HG03378 (cell line): ENCODE measurements at regions not wholly inside any gene's neighbourhood (a gene's known extent, or its start where the extent isn't known, plus 50 kb on each side); places are given as distances from the start of the nearest gene placed in this dataset.
"Not testable (repeated sequence)": the region's sequence is repeated elsewhere in the genome, so short reads cannot be mapped to it uniquely, and the experiment has no call there.

Experiments
- ATAC-seq: cut with Tn5 transposase; IDR thresholded peaks from one replicate; pipeline ENCODE4 v1.9.1; 2021; ENCODE audit warnings: mild to moderate bottlenecking, moderate library complexity; ENCODE audit not compliant: unreplicated experiment

DNA sequence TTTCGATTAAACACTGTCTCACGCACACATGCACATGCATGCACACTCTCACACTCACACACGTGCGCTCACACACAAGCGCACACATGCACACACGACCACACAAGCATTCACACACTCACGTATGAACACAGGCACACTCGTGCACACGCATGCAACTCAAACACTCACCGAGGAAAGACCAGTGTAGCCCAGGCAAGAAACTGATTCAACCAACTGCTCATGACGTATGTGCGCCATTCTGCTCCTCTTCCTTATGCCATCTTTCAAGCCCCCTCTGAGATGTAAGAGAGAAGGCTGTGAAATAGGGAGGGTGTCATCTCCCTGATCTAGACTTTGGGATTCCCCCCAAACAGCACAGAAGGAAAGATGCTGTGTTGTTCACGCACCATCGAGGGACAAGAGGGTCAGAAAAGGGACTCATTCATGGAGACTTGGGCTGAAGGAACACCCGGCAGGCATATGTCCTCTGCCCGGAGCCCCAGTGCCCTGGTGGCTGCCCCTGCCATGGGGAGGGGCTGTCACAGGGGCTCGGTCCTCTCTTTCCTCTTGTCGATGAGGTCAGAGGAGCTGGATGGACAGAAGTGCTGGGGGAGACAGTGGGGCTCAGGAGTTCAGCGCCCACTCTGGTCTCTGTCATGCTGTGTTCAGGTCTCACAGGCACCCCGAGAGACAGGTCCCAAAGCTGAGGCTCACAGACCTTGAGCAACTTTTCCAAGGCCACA, 130.1 kb upstream of the SHH start:
- no peak for ATAC-seq

GRCh38 chr7:155941688-155942087, 129.4 kb upstream of the SHH start:
- no peak for ATAC-seq

- ATAC-seq = no peak
Observed at GRCh38 chr7:155939350-155939749, 127.1 kb upstream of the SHH start.

- ATAC-seq = no peak
Observed at GRCh38 chr7:155938129-155938528, 125.9 kb upstream of the SHH start.

GRCh38 chr7:155935726-155936125, 123.5 kb upstream of the SHH start:
- no peak for ATAC-seq

- ATAC-seq = no peak
Observed at GRCh38 chr7:155935005-155935557, 122.8 kb upstream of the SHH start.

GRCh38 chr7:155932324-155932723, 120.1 kb upstream of the SHH start:
- ATAC-seq = not testable (repeated sequence)

DNA sequence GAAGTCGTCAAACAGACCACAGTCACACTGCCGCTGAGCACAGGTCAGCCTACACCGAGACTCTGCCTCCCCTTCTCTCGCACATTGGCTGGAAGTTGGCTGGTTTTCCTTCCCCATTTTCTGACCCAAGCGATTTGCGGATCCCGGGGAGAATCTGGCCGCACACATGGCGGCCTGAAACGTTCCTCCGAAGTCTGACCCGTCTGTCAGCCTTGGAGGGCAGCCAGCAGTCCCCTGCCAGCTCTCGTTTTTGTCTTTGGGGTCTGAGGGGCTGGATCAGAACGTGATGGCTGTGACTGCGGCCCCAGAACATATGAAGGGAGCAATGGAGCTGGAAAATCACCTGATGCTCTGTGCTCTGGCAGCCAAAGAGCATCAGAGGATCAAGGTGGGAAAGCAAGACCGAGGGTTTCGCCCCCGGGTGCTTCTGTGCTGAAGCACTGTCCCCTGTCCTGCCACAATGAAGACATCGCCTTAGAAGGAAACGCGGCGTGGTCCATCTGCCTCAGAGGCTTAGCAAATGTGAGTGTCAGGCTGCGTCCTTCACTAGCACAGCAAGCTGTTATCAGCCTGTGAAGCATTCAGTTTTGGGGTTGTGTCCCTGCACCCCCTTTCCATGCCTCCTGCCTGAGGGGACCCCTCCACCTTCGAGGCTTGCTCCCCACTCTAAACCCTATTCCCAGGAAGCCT, 119.3 kb upstream of the SHH start:
- no peak for ATAC-seq

GRCh38 chr7:155930527-155930926, 118.3 kb upstream of the SHH start:
- ATAC-seq = no peak

- ATAC-seq = no peak
Observed at GRCh38 chr7:155930061-155930460, 117.8 kb upstream of the SHH start.

DNA sequence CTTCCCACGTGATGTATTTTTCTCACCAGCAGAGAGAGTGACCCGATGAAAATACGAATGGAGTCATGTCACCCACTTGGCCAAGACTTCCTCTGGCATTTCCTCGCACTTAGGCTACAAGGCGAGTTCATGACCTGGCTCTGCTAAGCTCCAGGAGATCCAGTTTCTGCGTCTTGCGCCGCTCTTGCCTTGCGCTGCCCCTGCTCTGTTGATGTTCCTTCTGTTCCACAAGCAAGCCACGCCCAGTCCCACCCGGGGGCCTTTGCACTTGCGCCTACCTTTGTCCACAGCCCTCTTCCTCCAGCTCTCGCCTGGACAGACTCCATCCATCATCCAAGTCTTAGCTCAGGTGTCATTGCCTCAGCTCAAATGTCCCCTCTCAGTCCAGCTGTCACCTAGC, 116.3 kb upstream of the SHH start:
- ATAC-seq = no peak

DNA sequence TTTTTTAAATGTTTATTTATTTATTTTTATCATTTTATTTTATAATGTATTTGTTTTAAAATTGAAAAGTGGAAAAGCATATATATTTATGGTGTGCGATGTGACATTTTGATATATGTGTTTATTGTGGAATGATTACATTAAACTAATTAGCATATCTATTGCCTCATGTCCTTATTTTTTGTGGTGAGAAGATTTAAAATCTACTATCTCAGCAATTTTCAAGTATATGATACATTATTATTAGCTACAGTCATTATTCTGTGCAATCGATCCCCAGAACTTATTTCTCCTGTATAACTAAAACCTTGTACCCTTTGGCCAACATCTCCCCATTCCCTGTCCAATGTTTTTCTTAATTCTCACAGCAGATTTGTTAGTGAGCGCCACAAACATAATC, 115.6 kb upstream of the SHH start:
- ATAC-seq = no peak

GRCh38 chr7:155925682-155926081, 113.4 kb upstream of the SHH start:
- no peak for ATAC-seq

- ATAC-seq = no peak
Observed at GRCh38 chr7:155922067-155922816, 110.0 kb upstream of the SHH start.

DNA sequence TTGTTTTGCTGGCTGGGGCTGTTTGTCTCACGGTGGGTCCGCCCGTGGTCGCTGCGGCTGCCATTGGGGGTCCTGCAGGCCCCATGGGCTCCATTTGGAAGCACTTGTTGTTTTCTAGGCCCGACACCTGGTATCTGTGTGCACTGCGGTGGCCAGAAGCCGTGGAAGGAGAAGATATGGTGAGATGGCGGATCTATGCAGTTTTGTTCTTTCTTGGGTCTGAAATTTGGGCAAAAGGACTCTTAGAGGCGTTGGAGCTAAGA, 109.5 kb upstream of the SHH start:
- no peak for ATAC-seq

DNA sequence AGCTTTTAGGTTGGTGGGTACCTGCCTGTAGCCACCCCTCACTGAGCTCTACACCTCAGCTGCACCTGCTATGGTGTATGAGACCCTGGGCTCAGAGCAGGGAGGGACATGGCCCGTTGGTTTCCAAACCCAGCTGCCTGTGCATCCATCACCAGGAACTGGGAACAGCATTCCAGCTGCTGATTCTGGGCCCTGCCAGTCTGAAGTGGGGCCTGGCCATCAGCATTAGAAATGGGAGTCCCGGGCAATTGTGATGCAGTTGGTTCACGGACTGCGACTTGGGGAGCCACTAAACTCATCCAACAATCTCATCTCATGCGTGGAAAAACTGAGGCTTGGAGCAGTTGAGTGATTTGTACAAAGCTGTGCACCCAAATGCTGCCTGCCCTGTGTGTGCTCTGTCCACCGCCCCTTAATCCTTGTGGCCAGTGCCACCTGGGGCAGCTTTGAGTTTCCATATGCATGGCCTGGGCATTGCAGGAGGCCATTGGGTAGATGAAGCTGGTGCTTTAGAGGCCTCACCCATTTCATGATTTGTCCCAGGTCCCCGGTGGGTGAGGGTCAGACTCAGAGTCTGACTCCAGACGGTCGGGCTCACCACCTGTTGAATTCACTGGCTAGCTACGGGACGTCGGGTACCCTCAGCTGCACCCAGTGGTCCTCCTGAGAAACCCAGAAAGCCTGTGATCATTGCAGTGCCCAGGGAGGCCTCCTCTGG, 109.0 kb upstream of the SHH start:
- ATAC-seq = no peak

- no peak for ATAC-seq
Observed at GRCh38 chr7:155920068-155920461, 107.8 kb upstream of the SHH start.

- ATAC-seq = no peak
Observed at GRCh38 chr7:155919391-155920067, 107.3 kb upstream of the SHH start.

DNA sequence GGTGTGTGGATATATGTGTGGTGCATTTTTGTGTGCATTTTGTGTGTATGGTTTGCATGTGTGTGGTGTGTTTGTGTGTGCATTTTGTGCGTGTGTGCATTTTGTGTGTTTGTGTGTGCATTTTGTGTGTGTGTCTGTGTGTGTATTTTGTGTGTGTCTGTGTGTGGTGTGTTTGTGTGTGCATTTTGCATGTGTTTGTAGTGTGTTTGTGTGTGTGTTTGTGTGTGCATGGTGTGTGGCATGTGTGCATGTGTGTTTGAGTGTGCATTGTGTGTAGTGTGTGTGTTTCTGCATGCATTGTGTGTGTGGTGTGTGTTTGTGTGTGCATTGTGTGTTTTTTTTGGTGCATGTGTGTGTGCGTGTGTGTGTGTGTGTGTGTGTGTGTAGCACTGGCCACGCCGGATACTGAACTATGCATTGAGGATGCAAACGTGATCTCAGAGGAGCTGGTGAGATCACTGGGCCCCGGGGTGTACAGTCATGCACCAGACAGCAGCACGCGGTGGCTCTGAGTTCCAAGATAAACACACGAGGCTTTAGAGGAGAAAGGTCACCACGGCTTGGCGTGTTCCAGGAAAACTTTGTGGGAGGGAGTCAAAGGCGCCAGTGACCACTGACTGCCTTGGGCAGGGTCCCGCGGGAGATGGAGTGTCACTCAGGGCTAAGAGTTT, 106.6 kb upstream of the SHH start:
- no peak for ATAC-seq

GRCh38 chr7:155917836-155918430, 105.7 kb upstream of the SHH start:
- no peak for ATAC-seq
